NCI-H1694 (cell line): ENCODE measurements at regions not wholly inside any gene's neighbourhood (a gene's known extent, or its start where the extent isn't known, plus 50 kb on each side); places are given as distances from the start of the nearest gene placed in this dataset.
"Not testable (repeated sequence)": the region's sequence is repeated elsewhere in the genome, so short reads cannot be mapped to it uniquely, and the experiment has no call there.

Source experiments
- DNase-seq: peaks from one replicate; lab custom pipeline; 2025; lab: John Stamatoyannopoulos, UW

DNA sequence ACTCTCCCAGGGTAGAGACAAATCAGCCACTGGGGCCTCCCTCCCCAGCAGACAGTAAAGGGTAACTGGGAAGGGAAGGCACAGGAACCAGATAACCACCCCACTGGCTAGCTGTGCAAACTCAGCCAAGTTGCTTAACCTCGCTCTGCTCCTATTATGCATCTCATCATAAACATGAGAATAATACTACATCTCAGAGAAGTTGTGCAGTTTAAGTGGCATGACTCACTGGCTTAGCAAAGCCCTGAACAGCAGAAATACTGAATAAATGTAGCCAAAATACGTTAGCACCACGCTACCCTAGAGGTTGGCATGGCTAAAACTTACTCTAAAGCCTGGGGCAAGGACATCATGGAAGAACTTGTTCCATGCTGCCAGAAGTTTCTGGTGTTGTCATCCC is 128.1 kb upstream of the ANK3 start:
- no peak for DNase-seq

DNA sequence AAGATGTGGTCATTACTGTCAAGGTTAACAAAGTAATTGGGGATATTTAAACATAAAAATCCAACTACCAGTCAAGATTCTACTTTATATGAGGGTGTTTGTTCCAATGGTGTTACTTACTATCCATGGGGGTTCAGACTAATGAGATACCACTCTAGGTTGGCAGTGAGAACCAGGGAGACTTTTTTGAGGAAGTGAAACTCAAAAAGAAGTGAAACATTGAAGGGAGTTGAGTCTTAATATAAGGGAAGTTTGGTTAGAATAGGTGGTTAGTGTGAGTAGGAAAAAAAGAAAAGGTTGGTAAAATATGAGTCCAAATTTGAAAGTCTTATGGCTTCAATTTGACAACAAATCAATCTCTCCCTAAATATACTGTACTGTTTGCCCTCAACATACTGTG is 123.6 kb upstream of the ANK3 start:
- no peak for DNase-seq

DNA sequence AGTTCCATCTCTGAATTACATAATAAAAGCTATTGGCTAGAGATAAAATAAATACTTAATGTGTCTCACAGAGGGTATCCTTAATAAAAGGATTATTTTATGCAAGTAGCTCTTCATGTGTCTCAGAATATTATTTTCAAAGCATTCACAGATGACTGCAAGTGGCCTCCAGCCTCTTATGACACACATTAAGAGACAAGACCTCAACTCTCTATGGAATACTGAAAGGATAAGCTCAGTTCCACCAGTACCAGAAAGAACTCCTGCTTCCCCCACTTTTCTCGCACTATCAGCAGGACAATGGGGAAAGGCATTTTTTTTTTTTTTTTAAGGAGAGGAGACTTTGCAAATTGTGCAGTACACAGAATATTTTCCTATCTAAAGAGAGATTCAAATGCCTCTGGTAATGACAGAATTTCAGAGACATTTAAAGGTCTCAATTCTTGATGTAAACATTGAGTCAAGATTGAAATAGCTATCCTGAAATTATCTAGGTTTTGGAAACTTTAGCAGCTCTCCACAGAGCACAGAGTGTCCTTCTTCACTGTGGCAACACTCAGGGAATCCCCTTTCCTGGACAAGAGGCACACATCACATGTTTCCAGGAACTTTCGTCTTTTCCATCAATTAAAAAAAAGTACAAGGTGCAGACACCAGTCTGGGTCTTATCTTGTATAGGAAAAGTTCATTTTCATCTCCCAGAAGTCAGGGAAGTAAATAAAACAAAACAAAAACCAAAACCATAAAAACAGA is 122.0 kb upstream of the ANK3 start:
- no peak for DNase-seq

DNA sequence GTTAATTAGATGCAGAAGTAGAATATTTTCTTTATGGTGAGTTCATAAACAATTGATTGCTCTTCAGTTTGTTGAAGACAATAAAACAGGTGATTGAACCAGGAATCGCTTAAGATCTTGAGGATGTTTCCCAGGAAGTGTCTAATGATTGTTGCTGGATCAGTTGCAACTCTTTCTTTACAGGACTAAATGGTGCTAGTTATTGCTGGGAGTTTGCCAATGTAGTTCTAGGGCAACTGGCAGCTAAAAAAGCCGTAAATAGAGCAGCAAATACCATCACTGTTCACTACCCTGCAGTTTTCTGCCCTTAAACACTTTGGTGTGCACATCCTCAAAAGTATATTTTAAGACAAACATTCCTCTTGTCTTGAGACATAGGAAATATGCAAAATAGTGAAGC is 119.2 kb upstream of the ANK3 start:
- DNase-seq: no peak

DNA sequence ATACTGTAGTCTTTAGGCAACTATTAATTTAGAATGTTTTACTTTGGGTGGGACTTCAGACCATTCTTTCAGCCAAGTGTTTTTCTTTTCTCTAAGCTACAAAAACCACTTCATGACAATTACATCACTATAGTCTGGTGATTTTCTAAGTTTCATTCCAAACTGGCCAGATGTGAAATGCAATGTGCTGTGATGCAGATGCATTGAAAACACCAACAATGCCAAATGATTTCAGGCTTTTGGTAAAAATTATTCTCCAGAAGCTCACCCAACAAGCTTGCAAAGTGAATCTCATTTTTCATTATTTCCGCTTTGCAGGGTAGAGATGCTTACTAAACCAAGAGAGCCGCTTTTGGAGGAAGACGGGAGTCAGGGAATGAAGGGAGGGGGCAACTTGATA is 118.4 kb upstream of the ANK3 start:
- DNase-seq: no peak

DNA sequence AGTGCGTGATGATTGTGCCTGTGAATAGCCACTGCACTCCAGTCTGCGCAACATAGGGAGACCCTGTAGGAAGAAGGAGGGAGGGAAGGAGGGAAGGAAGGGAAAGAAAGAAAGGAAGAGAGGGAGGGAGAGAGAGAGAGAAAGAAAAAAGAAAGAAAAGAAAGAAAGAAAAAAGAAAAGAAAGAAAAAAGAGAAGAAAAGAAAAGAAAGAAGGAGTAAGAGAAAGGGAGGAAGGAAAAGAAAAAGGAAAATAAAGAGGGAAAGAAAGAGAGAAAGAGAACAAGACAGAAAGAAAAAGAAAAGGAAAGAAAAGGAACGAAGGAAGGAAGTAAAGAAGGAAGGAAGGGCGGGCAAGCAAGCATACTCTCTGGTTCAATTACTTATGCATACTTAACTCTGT is 112.9 kb upstream of the ANK3 start:
- no peak for DNase-seq

DNA sequence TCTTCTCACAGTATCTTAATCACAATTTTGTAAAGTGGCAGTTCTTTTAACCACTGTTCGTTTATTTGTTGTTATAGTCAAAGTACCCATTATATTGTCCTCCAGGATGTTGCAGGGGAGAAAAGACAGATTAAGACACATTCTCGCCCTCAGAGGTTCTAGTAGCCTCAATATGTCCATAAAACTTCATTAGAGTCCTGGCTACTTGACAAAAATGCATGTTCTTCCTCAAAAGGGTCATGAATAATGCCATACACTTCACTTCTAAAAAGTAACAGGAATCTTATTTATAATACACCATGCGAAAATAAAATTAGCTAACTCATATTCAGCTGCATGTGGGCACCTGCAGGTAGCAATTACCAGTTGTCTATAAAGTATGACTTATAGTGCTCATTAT is 109.3 kb upstream of the ANK3 start:
- no peak for DNase-seq

DNA sequence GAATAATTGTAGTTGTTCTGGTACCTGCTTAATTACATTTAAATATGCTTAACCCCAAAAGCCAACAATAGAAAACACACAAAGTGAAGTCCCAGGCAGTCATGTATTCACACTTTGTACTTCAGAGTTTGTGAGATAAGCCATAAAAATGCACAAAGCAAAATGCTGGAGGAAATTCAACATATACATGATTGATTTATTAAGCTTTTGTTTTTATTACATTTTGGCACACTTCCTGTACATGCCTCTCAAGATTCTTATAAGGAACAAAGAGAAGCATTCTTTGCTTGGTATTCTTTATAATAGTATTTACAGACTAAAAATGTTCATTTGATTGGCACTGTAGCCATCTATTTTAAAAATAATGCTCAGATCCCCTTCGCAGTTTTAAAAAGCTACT is 107.7 kb upstream of the ANK3 start:
- no peak for DNase-seq

DNA sequence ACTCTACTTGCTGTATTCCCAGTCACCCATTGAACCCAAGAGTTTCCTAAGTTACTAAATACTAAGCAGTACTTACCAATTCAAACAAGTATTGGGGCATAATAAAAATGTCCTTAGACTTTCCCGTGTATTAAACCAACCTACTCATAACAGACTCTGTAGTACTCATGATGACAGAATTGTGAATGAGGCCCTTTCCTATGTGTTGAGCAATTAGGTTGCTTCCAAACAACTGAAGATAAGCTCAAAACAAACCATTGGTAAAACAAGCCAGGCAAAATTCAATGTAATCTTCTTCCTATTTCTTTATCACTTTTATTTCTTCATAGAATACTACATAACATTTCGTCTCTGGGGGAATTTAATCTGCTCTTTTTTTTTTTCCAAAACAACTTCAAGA is 106.5 kb upstream of the ANK3 start:
- no peak for DNase-seq

DNA sequence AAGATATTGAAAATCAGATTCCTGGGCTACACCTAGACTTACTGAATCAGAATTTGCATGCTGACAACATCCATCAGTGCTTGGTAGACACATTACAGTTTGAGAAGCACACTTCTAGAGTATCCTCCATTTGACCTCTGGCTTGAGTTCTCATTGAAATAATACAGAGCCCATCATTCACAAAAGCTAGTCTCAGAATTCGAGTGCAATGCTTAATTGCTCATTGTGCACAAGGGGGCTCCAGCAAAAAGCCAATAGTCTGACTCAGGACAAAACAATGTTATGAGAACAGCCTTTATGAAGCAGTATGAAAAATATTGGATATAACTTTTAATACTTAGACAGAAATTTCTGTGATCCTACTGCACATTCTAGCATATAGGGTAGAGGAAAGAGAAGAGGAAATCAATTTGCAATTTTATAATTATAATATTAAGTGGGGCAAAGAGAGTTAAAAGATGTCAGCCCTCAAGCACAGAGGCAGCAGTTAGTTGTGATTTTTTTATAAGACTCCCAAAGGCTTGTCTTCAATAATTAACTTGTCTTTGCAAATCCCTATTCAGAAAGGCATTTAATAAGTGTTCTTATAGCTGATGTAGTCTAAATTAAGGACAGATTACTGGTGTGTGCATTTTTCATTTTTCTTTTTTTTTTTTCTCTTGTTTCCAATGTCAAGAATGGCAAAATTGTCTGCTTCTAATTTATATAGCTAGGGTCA is 105.8 kb upstream of the ANK3 start:
- DNase-seq: no peak

DNA sequence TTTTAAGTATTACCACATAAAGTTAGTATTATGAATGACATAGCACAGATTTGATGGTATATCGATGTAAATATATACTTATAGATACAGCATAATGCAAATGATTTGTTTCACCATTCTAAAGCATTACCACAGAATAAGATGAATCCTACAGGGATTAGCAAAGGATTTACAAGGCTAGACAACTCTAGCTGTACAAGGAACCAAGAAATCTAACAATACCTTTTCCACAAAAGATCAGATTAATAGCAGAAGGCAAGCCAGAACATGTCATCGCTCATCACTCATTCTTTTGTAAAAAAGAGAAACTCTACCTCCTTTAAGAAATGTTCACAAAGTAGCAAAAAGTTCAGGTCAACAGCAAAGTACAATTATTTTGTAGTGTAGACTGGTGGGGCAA is 105.1 kb upstream of the ANK3 start:
- DNase-seq: no peak

DNA sequence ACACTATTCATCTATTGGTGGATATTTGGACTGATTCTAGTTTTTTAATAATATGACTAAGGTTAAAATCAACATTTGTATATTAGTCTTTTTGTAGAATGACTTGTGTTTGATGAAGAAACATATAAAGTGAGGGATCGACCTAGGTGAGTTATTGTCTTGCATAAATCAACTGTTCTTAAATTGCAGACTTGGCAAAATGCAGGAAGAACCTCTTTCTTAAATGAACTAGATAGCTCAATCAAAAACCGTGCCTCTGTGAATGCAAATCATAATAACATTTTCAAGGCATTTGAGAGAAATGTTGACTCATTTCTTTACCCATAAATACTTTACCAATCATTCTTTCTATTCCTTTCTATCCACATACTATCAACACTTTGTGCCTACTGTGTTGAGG is 101.5 kb upstream of the ANK3 start:
- DNase-seq: no peak

DNA sequence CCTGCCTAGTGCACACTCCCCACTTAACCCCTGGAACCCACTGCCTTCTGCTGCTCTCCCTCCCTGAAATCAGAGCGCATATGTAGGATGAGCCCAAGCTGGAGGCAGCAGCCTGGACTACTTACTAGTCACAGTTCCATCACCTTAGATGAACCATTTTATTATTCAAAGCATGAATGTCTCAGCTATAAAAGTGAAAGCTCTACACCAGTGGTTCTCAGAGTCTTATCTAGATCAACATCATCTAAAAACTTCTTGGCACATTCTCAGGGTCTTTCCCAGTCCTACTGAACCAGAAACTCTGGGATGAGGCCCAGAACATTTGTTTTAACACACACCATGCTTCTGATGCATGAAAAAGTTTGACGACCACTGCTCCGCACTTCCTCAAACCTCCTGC is 100.3 kb upstream of the ANK3 start:
- no peak for DNase-seq

DNA sequence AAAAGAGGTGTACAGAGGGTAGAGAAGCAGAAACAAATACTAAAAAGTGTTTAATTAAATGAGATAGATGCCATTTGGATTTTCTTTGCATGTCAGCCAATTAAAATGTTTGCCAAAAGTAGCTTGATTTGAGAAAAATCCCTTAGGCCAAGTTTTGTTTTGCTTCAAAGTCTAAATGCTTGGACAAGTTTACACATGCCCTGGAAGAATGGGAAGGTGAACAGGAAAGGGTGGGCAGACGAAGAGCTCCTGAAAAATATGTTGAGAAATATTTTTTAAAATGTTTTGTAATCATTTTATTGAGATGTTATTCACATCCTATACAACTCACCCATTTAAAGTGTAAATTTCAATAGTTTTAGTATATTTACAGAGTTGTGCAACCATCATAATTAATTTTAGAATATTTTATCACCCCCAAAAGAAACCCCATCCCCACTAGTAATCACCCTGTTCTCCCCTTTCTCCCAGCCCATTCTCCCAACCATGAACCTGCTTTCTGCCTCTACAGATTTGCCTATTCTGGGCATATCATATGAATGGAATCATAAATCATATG is 98.5 kb upstream of the ANK3 start:
- DNase-seq: no peak

DNA sequence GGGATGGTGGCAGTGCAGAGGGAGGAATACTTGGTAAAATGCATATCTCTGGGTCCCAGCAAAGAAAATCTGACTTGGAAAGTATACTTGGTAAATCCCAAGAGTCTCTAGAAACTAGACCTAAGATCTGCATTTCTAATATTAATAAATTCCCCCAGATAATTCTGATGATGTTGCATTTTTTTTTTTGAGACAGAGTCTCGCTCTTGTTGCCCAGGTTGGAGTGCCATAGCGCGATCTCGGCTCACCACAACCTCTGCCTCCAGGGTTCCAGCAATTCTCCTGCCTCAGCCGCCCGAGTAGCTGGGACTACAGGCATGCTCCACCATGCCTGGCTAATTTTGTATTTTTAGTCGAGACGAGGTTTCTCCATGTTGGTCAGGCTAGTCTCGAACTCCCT is 97.9 kb upstream of the ANK3 start:
- DNase-seq: no peak

DNA sequence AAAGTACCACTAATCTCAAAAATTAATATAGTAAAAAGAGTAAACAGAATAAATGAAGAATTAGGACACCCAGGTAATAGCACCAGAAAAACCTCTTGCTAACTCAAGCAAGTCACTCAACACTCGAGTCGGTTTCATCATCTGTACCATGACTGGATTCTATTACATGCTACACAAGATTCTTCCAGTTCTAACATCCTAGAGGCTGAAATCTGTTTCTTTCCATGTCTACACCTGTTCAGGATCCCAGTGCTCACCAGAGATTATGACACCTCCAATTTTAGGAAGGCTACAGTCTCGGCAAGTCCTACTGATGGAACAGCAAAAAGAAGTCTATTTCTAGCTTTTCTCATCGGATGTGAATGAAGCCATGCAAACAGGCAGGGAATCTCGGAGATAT is 95.3 kb upstream of the ANK3 start:
- no peak for DNase-seq

DNA sequence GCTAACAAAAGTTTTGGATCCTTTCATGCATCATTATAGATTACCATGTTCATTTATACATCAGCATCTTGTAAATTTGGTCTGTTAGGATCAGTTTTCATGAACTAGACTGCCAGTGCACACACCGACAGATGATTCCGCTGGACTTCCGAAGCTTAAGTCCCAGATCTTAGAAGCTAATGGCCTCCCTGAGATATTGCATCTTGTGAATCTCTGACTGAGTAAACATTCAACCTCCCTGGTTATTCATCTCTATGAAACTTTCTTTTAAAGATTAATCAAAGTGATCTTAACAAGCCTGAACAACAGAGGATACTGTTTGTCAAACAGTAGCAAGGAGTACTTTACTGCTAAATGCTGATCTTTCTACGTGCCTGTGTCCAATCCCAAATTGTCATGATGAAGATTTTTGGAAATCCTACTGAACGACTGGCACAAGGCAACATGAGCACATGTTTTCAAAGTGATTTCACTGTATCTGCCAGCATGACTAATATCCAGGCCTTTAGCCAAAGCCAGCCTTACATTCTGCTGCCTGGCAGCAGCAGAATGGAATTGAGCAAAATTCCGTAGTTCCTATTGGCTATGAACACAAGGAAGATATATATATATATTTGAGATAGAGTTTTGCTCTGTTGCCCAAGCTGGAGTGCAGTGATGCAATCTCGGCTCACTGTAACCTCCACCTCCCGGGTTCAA is 91.3 kb upstream of the ANK3 start:
- peak; percentile 84 for DNase-seq

DNA sequence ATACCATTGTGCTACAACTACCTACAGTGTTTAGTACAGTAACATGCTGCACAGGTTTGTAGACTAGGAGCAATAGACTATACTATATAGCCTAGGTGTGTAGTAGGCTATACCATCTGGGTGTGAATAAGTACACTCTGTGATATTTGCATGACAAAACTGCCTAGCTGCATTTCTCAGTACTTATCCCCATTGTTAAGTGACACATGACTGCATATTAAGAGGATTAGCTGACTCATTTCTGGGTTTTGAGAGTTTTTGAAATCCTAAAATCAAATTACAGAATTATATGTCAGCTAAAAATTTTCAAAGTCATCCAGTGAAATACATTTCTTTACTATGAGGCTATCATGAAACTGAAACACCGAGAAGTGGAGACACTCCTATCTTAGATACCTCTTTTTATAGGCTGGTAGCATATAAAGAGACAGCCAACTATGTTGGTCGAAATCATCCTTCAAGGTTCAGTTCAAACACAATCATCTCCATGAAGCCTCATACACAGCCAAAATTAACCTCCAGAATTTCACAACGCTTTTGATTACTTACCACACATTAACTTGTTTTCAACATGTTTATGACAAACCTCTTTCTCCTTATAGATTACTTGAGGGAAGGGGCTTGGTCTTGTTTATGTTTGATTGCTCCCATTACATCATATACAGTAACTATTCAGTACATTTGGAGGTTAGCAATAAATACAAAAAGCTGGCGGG is 89.8 kb upstream of the ANK3 start:
- DNase-seq: no peak

DNA sequence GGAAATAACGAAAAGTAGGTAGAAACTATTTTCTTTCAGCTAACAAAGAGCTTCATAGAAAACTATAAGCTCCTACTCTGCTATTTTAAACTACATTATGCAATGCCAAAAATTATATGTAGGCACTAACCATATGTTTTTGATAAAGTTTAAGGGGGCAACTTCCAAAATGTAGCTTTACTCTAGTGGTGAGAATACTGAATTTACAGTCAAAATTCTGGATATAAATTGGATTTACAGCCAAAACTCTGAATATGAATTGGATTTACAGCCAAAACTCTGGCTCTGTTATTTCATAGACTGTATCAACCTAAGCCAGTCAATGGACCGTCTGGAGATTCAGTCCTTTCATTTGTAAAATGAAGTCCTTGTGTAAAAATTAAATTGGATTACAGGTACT is 86.8 kb upstream of the ANK3 start:
- DNase-seq: no peak

DNA sequence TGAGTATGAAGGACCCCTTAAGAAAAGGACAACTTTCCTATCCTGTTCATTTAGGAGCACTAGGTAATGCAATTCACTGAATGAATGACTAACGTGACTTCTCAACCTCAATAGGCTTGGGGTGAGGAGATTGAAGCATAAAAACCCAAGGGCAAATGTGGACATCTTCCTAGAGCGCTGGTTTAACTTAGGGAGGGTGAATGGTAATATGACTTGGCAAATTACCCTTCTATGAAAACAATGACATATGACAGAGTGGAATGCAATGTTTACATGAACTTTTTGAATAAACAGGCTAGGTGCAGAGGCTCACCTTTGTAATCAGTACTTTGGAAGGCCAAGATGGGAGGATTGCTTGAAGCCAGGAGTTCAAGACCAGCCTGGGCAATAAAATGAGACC is 83.9 kb upstream of the ANK3 start:
- no peak for DNase-seq

DNA sequence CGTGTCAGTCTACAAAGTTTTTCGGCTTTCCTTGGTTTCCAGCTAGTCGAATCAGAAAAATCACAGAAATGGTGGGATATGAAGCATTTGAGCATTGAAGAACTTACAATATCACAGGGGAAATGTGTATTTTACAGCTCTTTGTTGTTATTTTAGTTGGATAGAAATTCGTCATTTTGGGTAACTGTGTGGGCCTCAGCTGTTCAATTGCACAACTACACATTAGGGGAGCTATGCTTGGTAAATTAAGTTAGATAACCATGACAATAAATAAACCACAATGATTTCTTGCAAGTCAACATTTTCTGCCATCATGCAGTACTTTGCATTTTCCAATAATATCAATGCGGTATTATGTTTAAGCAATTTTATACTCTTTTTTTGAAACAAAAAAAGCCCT is 80.4 kb upstream of the ANK3 start:
- no peak for DNase-seq

DNA sequence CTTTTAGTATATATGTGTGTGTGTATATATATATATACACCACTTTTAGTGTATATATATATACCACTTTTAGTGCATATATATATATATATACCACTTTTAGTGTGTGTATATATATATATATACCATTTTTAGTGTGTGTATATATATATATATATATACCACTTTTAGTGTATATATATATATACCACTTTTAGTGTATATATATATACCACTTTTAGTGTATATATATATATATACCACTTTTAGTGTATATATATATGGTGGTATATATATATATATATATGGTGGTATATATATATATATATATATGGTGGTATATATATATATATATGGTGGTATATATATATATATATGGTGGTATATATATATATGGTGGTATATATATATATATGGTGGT is 79.5 kb upstream of the ANK3 start:
- not testable (repeated sequence) for DNase-seq

DNA sequence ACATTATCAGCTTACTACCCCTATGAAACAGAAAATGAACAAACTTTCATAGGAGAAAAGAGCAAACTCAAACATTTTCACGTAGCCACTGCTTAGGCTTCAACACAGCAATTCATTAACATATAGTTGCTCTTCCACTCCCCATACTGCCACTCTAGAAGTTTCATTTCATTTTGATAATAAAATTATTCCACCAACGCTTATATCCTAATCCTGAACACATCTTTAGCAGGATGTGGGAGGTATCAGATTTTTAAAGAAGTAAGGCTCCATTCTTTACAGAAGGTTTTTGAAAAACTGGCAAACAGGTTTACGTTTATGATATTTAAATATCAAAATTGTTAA is 77.5 kb upstream of the ANK3 start:
- DNase-seq: no peak
